ENCODE measurements at regions not wholly inside any gene's neighbourhood (a gene's known extent, or its start where the extent isn't known, plus 50 kb on each side); places are given as distances from the start of the nearest gene placed in this dataset.

DNA sequence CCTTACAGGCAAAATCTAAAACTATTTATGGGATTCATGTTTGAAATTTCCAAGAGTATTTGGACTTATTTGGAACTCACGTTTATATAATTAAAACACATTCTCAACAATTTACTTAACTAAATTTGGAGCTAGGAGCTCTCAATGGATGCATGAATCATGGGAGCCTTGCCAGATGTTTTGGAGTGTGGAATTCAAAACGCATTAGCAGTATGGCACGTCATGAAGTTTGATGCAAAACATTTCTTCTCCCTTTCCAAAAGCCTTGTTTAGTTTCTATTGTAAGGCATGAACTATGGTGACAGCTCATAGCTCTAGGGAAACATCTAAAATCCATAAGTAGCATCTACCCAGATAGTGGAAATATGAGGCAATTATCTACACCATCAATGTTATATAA lies 701.6 kb downstream of the SATB2 start:
- no peaks in the 10 kb centered on the region for H3K36me3 ChIP-seq (ENCODE audit: insufficient read depth, insufficient read length, low read length)
- no peaks in the 10 kb centered on the region for H3K4me1 ChIP-seq (ENCODE audit: insufficient read depth, insufficient read length)
- no peaks in the 10 kb centered on the region for H3K9me3 ChIP-seq (ENCODE audit: insufficient read depth, low read length)
- H3K4me3 ChIP-seq (ENCODE audit: insufficient read length, low read depth): no peak overlapping the region
- no peak for DNase-seq (ENCODE audit: low read depth, low spot score)
- H3K9ac ChIP-seq (ENCODE audit: insufficient read length, low read depth): no peak overlapping the region
- H3K27me3 ChIP-seq (ENCODE audit: insufficient read depth, insufficient read length): no peaks in the 10 kb centered on the region
- no peak for TF ChIP-seq YY1 (IDR thresholded peaks at IDR 0.05; ENCODE audit: insufficient read depth, insufficient read length)
- TF ChIP-seq ZNF274 (IDR thresholded peaks at IDR 0.05; ENCODE audit: low read depth, low read length): no peak
- no peak for TF ChIP-seq SUZ12 (IDR thresholded peaks at IDR 0.05; ENCODE audit: extremely low read depth, insufficient read depth, insufficient read length)

GRCh38 chr2:198753101-198753500 lies 704.6 kb downstream of the SATB2 start:
- no peak for DNase-seq (ENCODE audit: low read depth, low spot score)
- no peaks in the 10 kb centered on the region for H3K4me1 ChIP-seq (ENCODE audit: insufficient read depth, insufficient read length)
- TF ChIP-seq YY1 (IDR thresholded peaks at IDR 0.05; ENCODE audit: insufficient read depth, insufficient read length): no peak
- no peak for TF ChIP-seq ZNF274 (IDR thresholded peaks at IDR 0.05; ENCODE audit: low read depth, low read length)
- no peak for TF ChIP-seq SUZ12 (IDR thresholded peaks at IDR 0.05; ENCODE audit: extremely low read depth, insufficient read depth, insufficient read length)

GRCh38 chr2:198749364-198749763 lies 708.4 kb downstream of the SATB2 start:
- no peak overlapping the region for H3K9ac ChIP-seq (ENCODE audit: insufficient read length, low read depth)
- H3K27me3 ChIP-seq (ENCODE audit: insufficient read depth, insufficient read length): no peaks in the 10 kb centered on the region
- no peaks in the 10 kb centered on the region for H3K4me1 ChIP-seq (ENCODE audit: insufficient read depth, insufficient read length)
- no peak for DNase-seq (ENCODE audit: low read depth, low spot score)
- no peaks in the 10 kb centered on the region for H3K36me3 ChIP-seq (ENCODE audit: insufficient read depth, insufficient read length, low read length)
- no peaks in the 10 kb centered on the region for H3K9me3 ChIP-seq (ENCODE audit: insufficient read depth, low read length)
- TF ChIP-seq YY1 (IDR thresholded peaks at IDR 0.05; ENCODE audit: insufficient read depth, insufficient read length) (no peak), ZNF274 (IDR thresholded peaks at IDR 0.05; ENCODE audit: low read depth, low read length) (no peak), SUZ12 (IDR thresholded peaks at IDR 0.05; ENCODE audit: extremely low read depth, insufficient read depth, insufficient read length) (no peak)
- no peak overlapping the region for H3K4me3 ChIP-seq (ENCODE audit: insufficient read length, low read depth)

More at GRCh38 chr2:198753101-198753500, 704.6 kb downstream of the SATB2 start:
- Histone ChIP-seq H3K9ac (ENCODE audit: insufficient read length, low read depth) (no peak overlapping the region), H3K27me3 (ENCODE audit: insufficient read depth, insufficient read length) (no peaks in the 10 kb centered on the region), H3K4me3 (ENCODE audit: insufficient read length, low read depth) (no peak overlapping the region), H3K9me3 (ENCODE audit: insufficient read depth, low read length) (no peaks in the 10 kb centered on the region), H3K36me3 (ENCODE audit: insufficient read depth, insufficient read length, low read length) (no peaks in the 10 kb centered on the region)

- TF ChIP-seq YY1 (IDR thresholded peaks at IDR 0.05; ENCODE audit: insufficient read depth, insufficient read length) (no peak), SUZ12 (IDR thresholded peaks at IDR 0.05; ENCODE audit: extremely low read depth, insufficient read depth, insufficient read length) (no peak), ZNF274 (IDR thresholded peaks at IDR 0.05; ENCODE audit: low read depth, low read length) (no peak)
- Histone ChIP-seq H3K36me3 (ENCODE audit: insufficient read depth, insufficient read length, low read length) (no peaks in the 10 kb centered on the region), H3K4me3 (ENCODE audit: insufficient read length, low read depth) (no peak overlapping the region), H3K9ac (ENCODE audit: insufficient read length, low read depth) (no peak overlapping the region), H3K9me3 (ENCODE audit: insufficient read depth, low read length) (no peaks in the 10 kb centered on the region), H3K27me3 (ENCODE audit: insufficient read depth, insufficient read length) (no peaks in the 10 kb centered on the region), H3K4me1 (ENCODE audit: insufficient read depth, insufficient read length) (no peaks in the 10 kb centered on the region)
- DNase-seq (ENCODE audit: low read depth, low spot score): no peak
These were observed 725.8 kb downstream of the SATB2 start for GRCh38 chr2:198731842-198732399.

DNA sequence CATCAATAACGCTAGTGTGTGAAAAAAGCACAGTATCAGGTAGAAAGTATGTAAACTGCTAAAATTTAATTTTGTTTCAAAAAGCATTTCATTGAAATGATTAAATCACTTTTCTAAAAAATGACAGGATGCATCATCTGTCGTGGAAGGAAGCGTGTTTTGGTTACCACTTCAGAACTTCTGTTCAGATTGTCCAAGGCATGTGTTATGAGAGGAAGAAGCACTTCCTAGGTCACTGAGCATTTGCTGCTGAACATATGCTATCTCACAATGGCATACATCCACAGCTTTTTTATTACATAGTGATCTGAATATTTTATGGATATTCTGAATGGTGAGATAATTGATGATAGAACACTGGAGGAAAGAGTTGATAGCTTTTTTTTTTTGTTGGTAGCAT lies 737.5 kb downstream of the SATB2 start:
- Histone ChIP-seq H3K9ac (ENCODE audit: insufficient read length, low read depth) (no peak overlapping the region), H3K4me1 (ENCODE audit: insufficient read depth, insufficient read length) (no peaks in the 10 kb centered on the region), H3K36me3 (ENCODE audit: insufficient read depth, insufficient read length, low read length) (no peaks in the 10 kb centered on the region), H3K9me3 (ENCODE audit: insufficient read depth, low read length) (no peaks in the 10 kb centered on the region), H3K4me3 (ENCODE audit: insufficient read length, low read depth) (no peak overlapping the region), H3K27me3 (ENCODE audit: insufficient read depth, insufficient read length) (no peaks in the 10 kb centered on the region)
- TF ChIP-seq SUZ12 (IDR thresholded peaks at IDR 0.05; ENCODE audit: extremely low read depth, insufficient read depth, insufficient read length): no peak
- no peak for DNase-seq (ENCODE audit: low read depth, low spot score)

GRCh38 chr2:198717451-198717850 lies 740.3 kb downstream of the SATB2 start:
- Histone ChIP-seq H3K9ac (ENCODE audit: insufficient read length, low read depth) (no peak overlapping the region), H3K36me3 (ENCODE audit: insufficient read depth, insufficient read length, low read length) (no peaks in the 10 kb centered on the region), H3K27me3 (ENCODE audit: insufficient read depth, insufficient read length) (no peaks in the 10 kb centered on the region), H3K9me3 (ENCODE audit: insufficient read depth, low read length) (no peaks in the 10 kb centered on the region), H3K4me1 (ENCODE audit: insufficient read depth, insufficient read length) (no peaks in the 10 kb centered on the region), H3K4me3 (ENCODE audit: insufficient read length, low read depth) (no peak overlapping the region)
- no peak for DNase-seq (ENCODE audit: low read depth, low spot score)
- TF ChIP-seq SUZ12 (IDR thresholded peaks at IDR 0.05; ENCODE audit: extremely low read depth, insufficient read depth, insufficient read length) (no peak), ZNF274 (IDR thresholded peaks at IDR 0.05; ENCODE audit: low read depth, low read length) (no peak), YY1 (IDR thresholded peaks at IDR 0.05; ENCODE audit: insufficient read depth, insufficient read length) (no peak)

DNA sequence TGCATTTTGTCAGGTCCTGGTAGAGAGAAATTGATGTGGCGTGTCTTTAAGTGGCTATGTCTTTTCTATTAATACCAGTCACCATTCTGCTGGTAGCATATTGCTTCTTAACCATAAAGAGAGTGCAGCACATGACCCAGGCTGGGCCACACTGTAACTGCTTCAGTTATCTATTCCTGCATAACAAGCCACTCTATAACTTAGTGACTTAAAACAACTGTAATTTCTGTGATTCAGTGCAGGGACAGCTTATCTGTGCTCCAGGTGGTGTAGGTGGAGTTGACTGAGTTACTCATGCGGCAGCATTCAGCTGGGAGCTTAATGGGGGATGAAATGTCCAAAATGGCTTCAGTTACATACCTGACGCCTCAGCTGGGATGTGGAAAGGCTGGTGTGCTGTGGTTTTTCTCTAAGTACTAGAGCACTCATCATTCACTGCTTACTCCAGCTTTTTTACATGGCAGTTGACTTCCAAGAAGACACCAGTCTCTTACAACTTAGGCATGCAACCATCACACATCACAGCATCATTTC lies 742.4 kb downstream of the SATB2 start:
- Histone ChIP-seq H3K4me1 (ENCODE audit: insufficient read depth, insufficient read length) (no peaks in the 10 kb centered on the region), H3K9me3 (ENCODE audit: insufficient read depth, low read length) (no peaks in the 10 kb centered on the region), H3K4me3 (ENCODE audit: insufficient read length, low read depth) (no peak overlapping the region), H3K9ac (ENCODE audit: insufficient read length, low read depth) (no peak overlapping the region), H3K27me3 (ENCODE audit: insufficient read depth, insufficient read length) (no peaks in the 10 kb centered on the region), H3K36me3 (ENCODE audit: insufficient read depth, insufficient read length, low read length) (no peaks in the 10 kb centered on the region)
- no peak for TF ChIP-seq YY1 (IDR thresholded peaks at IDR 0.05; ENCODE audit: insufficient read depth, insufficient read length)
- TF ChIP-seq SUZ12 (IDR thresholded peaks at IDR 0.05; ENCODE audit: extremely low read depth, insufficient read depth, insufficient read length): no peak
- TF ChIP-seq ZNF274 (IDR thresholded peaks at IDR 0.05; ENCODE audit: low read depth, low read length): no peak
- no peak for DNase-seq (ENCODE audit: low read depth, low spot score)
